GM12892 (cell line): ENCODE measurements at regions not wholly inside any gene's neighbourhood (a gene's known extent, or its start where the extent isn't known, plus 50 kb on each side); places are given as distances from the start of the nearest gene placed in this dataset.
"Not testable (repeated sequence)": the region's sequence is repeated elsewhere in the genome, so short reads cannot be mapped to it uniquely, and the experiment has no call there.

Source experiments
- DNase-seq: peaks from one replicate; pipeline ENCODE4 v3.0.0; 2011; ENCODE audit not compliant: insufficient read length
- FAIRE-seq: peaks from 2 replicates; lab custom pipeline; 2011; peaks lifted over from hg19 to GRCh38; lab: Jason Lieb, UNC
- POLR2A ChIP-seq: IDR thresholded peaks from 2 replicates; pipeline ENCODE4 v1.6.1; 2011; ENCODE audit warnings: low read depth, low read length, control low read depth
- POLR2AphosphoS5 ChIP-seq: IDR thresholded peaks from 2 replicates; pipeline ENCODE4 v1.6.1; 2011; ENCODE audit warnings: low read depth, low read length, control low read depth
- TAF1 ChIP-seq: IDR thresholded peaks from 2 replicates; pipeline ENCODE4 v1.6.1; 2011; ENCODE audit warnings: low read depth, mild to moderate bottlenecking, control low read depth, low read length, borderline replicate concordance

- DNase-seq: no peak
- TF ChIP-seq POLR2A (no peak), TAF1 (no peak), POLR2AphosphoS5 (no peak)
- FAIRE-seq: no peak
These were observed 295.1 kb upstream of the KYNU start for GRCh38 chr2:142582317-142582716.

- no peak for DNase-seq
These were observed 296.0 kb upstream of the KYNU start for GRCh38 chr2:142581491-142581890.

GRCh38 chr2:142580691-142581090 lies 296.8 kb upstream of the KYNU start:
- FAIRE-seq: no peak
- DNase-seq: no peak
- TF ChIP-seq POLR2AphosphoS5: no peak
- no peak for TF ChIP-seq POLR2A
- TF ChIP-seq TAF1: no peak

More at GRCh38 chr2:142581491-142581890, 296.0 kb upstream of the KYNU start:
- no peak for FAIRE-seq
- TF ChIP-seq POLR2A (no peak), POLR2AphosphoS5 (no peak)

GRCh38 chr2:142575561-142575960 lies 301.9 kb upstream of the KYNU start:
- DNase-seq (no peak), FAIRE-seq (no peak)
- TF ChIP-seq POLR2A (no peak), POLR2AphosphoS5 (no peak), TAF1 (no peak)

- DNase-seq (no peak), FAIRE-seq (no peak)
- TF ChIP-seq POLR2AphosphoS5 (no peak), POLR2A (no peak), TAF1 (no peak)
These were observed 303.1 kb upstream of the KYNU start for GRCh38 chr2:142574388-142574787.

GRCh38 chr2:142572346-142573132 lies 304.9 kb upstream of the KYNU start:
- TF ChIP-seq POLR2A: no peak
- DNase-seq (no peak), FAIRE-seq (no peak)

GRCh38 chr2:142571934-142572333 lies 305.5 kb upstream of the KYNU start:
- DNase-seq (no peak), FAIRE-seq (no peak)
- TF ChIP-seq POLR2AphosphoS5 (no peak), TAF1 (no peak), POLR2A (no peak)

- FAIRE-seq (no peak), DNase-seq (no peak)
- no peak for TF ChIP-seq TAF1
- TF ChIP-seq POLR2AphosphoS5: no peak
- TF ChIP-seq POLR2A: no peak
These were observed 314.6 kb upstream of the KYNU start for GRCh38 chr2:142562900-142563299.

GRCh38 chr2:142561656-142562055 lies 315.8 kb upstream of the KYNU start:
- DNase-seq: no peak
- FAIRE-seq: no peak
- no peak for TF ChIP-seq POLR2AphosphoS5
- TF ChIP-seq TAF1: no peak
- no peak for TF ChIP-seq POLR2A

- no peak for DNase-seq
- no peak for TF ChIP-seq POLR2A
- TF ChIP-seq TAF1: no peak
- TF ChIP-seq POLR2AphosphoS5: no peak
- no peak for FAIRE-seq
These were observed 320.1 kb upstream of the KYNU start for GRCh38 chr2:142557391-142557790.

GRCh38 chr2:142545999-142546398 lies 331.5 kb upstream of the KYNU start:
- DNase-seq, FAIRE-seq: not testable (repeated sequence)

GRCh38 chr2:142545036-142545435 lies 332.4 kb upstream of the KYNU start:
- TF ChIP-seq POLR2AphosphoS5 (no peak), POLR2A (no peak), TAF1 (no peak)
- DNase-seq (no peak), FAIRE-seq (no peak)
